SK-N-SH (cell line): ENCODE measurements at regions not wholly inside any gene's neighbourhood (a gene's known extent, or its start where the extent isn't known, plus 50 kb on each side); places are given as distances from the start of the nearest gene placed in this dataset.

Source experiments
- CTCF ChIA-PET: fragments of 300-600, 350-600 bp; formaldehyde crosslinking; extraction: SDS; loops from one replicate; lab custom pipeline; 2021; lab: Yijun Ruan, JAX
- POLR2A ChIA-PET: fragments of 350-600 bp; sonication (Branson Sonifier 250); formaldehyde crosslinking; extraction: SDS; loops from one replicate; lab custom pipeline; 2020; ENCODE audit warnings: antibody characterized with exemption, inconsistent platforms; lab: Yijun Ruan, JAX
- DNase-seq: peaks from one replicate; pipeline ENCODE4 v3.0.0; 2012
- H2AFZ ChIP-seq: fragments of 200-600 bp; sonication (generic); 2 replicates; pipeline ENCODE4 v1.8.1; 2016; ENCODE audit warnings: antibody characterized with exemption, mild to moderate bottlenecking, low read depth
- H3F3A ChIP-seq: fragments of 200-600 bp; sonication (generic); replicated peaks from 2 replicates; pipeline ENCODE3; 2016; ENCODE audit warnings: antibody characterized with exemption, mild to moderate bottlenecking; ENCODE audit not compliant: insufficient read depth
- H3K27ac ChIP-seq, 2 experiments: fragments of 200-500 bp in 1 of 2; fragments of 200-600 bp in 1 of 2; sonication (Bioruptor generic) in 1 of 2; sonication (generic), shearing (Covaris generic) in 1 of 2; 2 replicates each; pipeline versions ENCODE4 v1.5.1 to v1.6.1; 2014 to 2016; ENCODE audit warnings: low read depth in 2 of 2, inconsistent platforms in 1 of 2, low read length in 1 of 2, mild to moderate bottlenecking in 1 of 2, mixed read lengths in 1 of 2
- H3K27me3 ChIP-seq: fragments of 200-600 bp; sonication (generic), shearing (Covaris generic); 2 replicates; pipeline ENCODE4 v1.6.1; 2016; ENCODE audit warnings: mixed run types; ENCODE audit not compliant: insufficient read depth
- H3K36me3 ChIP-seq, 2 experiments: fragments of 200-500 bp in 1 of 2; fragments of 200-600 bp in 1 of 2; sonication (Bioruptor generic) in 1 of 2; sonication (generic) in 1 of 2; replicated peaks in 1 of 2; 2 replicates each; pipeline versions ENCODE3 to v1.5.1; 2014 to 2016; ENCODE audit warnings: low read length in 1 of 2, mild to moderate bottlenecking in 1 of 2; ENCODE audit not compliant: insufficient read depth in 2 of 2, control insufficient read depth in 1 of 2
- H3K4me1 ChIP-seq, 2 experiments: fragments of 200-500 bp in 1 of 2; fragments of 200-600 bp in 1 of 2; sonication (Bioruptor generic) in 1 of 2; sonication (generic), shearing (Covaris generic) in 1 of 2; 2 replicates each; pipeline versions ENCODE4 v1.5.1 to v1.6.1; 2014 to 2016; ENCODE audit warnings: low read depth in 1 of 2, low read length in 1 of 2, mixed run types in 1 of 2; ENCODE audit not compliant: insufficient read depth in 2 of 2, control insufficient read depth in 1 of 2
- H3K4me2 ChIP-seq: fragments of 200-600 bp; sonication (generic), shearing (Covaris generic); 2 replicates; pipeline ENCODE4 v1.6.1; 2017; ENCODE audit warnings: mixed run types
- H3K4me3 ChIP-seq, 2 experiments: fragments of 200-500 bp in 1 of 2; fragments of 200-600 bp in 1 of 2; sonication (Bioruptor generic) in 1 of 2; sonication (generic), shearing (Covaris generic) in 1 of 2; 2 replicates each; pipeline versions ENCODE4 v1.5.1 to v1.8.1; 2014 to 2016; ENCODE audit warnings: low read depth in 2 of 2, inconsistent platforms in 1 of 2, low read length in 1 of 2, mild to moderate bottlenecking in 1 of 2, mixed read lengths in 1 of 2, moderate library complexity in 1 of 2
- H3K79me2 ChIP-seq: fragments of 200-600 bp; sonication (generic); 2 replicates; pipeline ENCODE4 v1.8.1; 2017; ENCODE audit warnings: mild to moderate bottlenecking; ENCODE audit not compliant: insufficient read depth
- H3K9ac ChIP-seq: fragments of 200-600 bp; sonication (generic); 2 replicates; pipeline ENCODE4 v1.6.1; 2017; ENCODE audit warnings: mixed run types
- H3K9me2 ChIP-seq: fragments of 200-600 bp; sonication (generic); 2 replicates; pipeline ENCODE4 v1.6.1; 2017; ENCODE audit warnings: mixed run types
- H3K9me3 ChIP-seq: fragments of 200-600 bp; sonication (generic); 2 replicates; pipeline ENCODE4 v1.6.1; 2017; ENCODE audit warnings: mixed run types, mild to moderate bottlenecking, moderate library complexity
- H4K20me1 ChIP-seq: fragments of 200-600 bp; sonication (generic); 2 replicates; pipeline ENCODE4 v1.6.1; 2017; ENCODE audit warnings: mild to moderate bottlenecking, mixed run types; ENCODE audit not compliant: insufficient read depth
- CHD2 ChIP-seq: fragments of 150-350 bp; IDR thresholded peaks from 2 replicates; pipeline ENCODE4 v1.6.1; 2018; ENCODE audit warnings: low read length; ENCODE audit not compliant: partially characterized antibody
- ELF1 ChIP-seq: IDR thresholded peaks from 2 replicates; pipeline ENCODE4 v1.4.0; 2012
- FOSL2 ChIP-seq: IDR thresholded peaks from 2 replicates; pipeline ENCODE4 v1.4.0; 2012; ENCODE audit warnings: low read depth, mild to moderate bottlenecking, moderate library complexity, borderline replicate concordance
- GABPA ChIP-seq: IDR thresholded peaks from 2 replicates; pipeline ENCODE4 v1.4.0; 2012; ENCODE audit warnings: low read depth, mild to moderate bottlenecking
- GATA2 ChIP-seq: sonication (generic); formaldehyde crosslinking; IDR thresholded peaks from 2 replicates; pipeline ENCODE4 v1.5.0; 2020; ENCODE audit warnings: mild to moderate bottlenecking, missing genetic modification reagents
- MXI1 ChIP-seq: IDR thresholded peaks from 2 replicates; pipeline ENCODE4 v1.6.1; 2012; ENCODE audit warnings: mild to moderate bottlenecking, low read depth, low read length, improper control_type of control experiment
- RCOR1 ChIP-seq: fragments of 150-350 bp; IDR thresholded peaks from 2 replicates; pipeline ENCODE4 v1.6.1; 2017; ENCODE audit warnings: antibody characterized with exemption, low read length
- RFX5 ChIP-seq: IDR thresholded peaks from 2 replicates; pipeline ENCODE4 v1.6.1; 2012; ENCODE audit warnings: mild to moderate bottlenecking, improper control_type of control experiment, low read length
- TCF12 ChIP-seq: IDR thresholded peaks from 2 replicates; pipeline ENCODE4 v1.4.0; 2012
- TEAD4 ChIP-seq: IDR thresholded peaks from 2 replicates; pipeline ENCODE4 v1.4.0; 2012; ENCODE audit warnings: mild to moderate bottlenecking, borderline replicate concordance; ENCODE audit not compliant: insufficient read depth
- WGBS: methylation state at CpG from one replicate; pipeline ENCODE4 v1.1.6; 2017; ENCODE audit warnings: low lambda C conversion rate; 5-methylcytosine and 5-hydroxymethylcytosine counted together
- TF ChIP-seq, protein P1 (sequence below): fragments of 200-600 bp; sonication (generic); IDR thresholded peaks from 2 replicates; pipeline ENCODE4 v1.6.1; 2017; ENCODE audit warnings: antibody characterized with exemption, mild to moderate bottlenecking, moderate library complexity
- TF ChIP-seq, protein P2 (sequence below): IDR thresholded peaks from 2 replicates; pipeline ENCODE4 v1.4.0; 2012; ENCODE audit warnings: low read depth, borderline replicate concordance

DNA sequence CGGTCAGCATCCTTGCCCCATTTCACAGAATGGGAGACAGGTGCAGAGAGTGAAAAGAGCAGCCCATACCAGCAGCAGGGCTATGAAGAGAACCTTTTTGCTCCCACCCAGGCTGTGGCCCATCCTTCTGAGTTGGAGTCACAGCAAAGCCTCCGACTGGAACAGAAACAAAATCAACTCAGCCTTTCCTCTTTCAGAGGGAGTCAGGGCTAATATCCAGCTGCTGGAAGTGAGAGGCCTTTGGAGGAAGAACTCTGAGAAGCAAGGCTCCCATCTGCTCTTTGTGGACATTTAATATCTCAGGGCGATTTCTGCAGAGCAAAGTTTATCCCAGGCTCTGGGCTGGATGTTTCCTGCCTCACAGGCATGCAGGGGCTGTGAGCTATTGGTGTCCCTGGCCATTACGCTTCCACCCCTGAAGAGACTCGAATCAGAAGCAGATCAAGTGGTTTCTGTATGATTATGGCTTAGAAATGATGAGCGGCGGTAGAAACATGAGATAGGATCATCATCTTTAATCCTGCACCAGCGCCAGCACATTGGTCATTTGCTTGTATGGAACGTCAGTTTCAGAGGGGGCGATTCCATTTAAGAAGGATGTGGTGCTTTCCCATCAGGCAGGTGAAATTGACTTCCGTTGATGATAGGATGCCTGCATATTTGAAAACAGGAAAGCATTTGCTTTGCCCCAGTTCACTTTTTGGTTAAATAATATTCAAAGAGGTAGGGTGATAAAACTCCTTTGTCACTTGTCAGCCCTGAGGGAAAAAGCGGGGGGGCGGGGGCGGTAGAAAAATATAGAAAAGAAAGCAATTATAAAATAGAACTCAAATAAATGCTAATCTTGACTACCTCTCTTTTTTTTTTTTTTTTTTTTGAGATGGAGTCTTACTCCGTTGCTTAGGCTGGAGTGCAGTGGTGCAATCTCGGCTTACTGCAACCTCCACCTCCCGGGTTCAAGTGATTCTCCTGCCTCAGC, 152.4 kb downstream of the LRRC30 start:
- POLR2A ChIA-PET = no interaction called here
- Histone ChIP-seq H3K9me2 (no peaks in the 10 kb centered on the region), H3K4me3 (no peak overlapping the region), H3F3A (no peaks in the 10 kb centered on the region), H3K9ac (no peak overlapping the region), H3K4me2 (no peak overlapping the region), H3K27ac (no peak overlapping the region), H2AFZ (no peak overlapping the region), H3K9me3 (no peaks in the 10 kb centered on the region), H3K27me3 (no peaks in the 10 kb centered on the region), H3K4me1 (no peaks in the 10 kb centered on the region; a peak in 1 of 4 replicates), H3K79me2 (no peaks in the 10 kb centered on the region), H4K20me1 (no peaks in the 10 kb centered on the region), H3K36me3 (no peaks in the 10 kb centered on the region)
- no peak for DNase-seq
- TF ChIP-seq ELF1 (no peak), GABPA (no peak), TEAD4 (no peak), FOSL2 (no peak), TCF12 (no peak), MXI1 (no peak), GATA2 (no peak), CHD2 (no peak)
- TF ChIP-seq, protein P1, sequence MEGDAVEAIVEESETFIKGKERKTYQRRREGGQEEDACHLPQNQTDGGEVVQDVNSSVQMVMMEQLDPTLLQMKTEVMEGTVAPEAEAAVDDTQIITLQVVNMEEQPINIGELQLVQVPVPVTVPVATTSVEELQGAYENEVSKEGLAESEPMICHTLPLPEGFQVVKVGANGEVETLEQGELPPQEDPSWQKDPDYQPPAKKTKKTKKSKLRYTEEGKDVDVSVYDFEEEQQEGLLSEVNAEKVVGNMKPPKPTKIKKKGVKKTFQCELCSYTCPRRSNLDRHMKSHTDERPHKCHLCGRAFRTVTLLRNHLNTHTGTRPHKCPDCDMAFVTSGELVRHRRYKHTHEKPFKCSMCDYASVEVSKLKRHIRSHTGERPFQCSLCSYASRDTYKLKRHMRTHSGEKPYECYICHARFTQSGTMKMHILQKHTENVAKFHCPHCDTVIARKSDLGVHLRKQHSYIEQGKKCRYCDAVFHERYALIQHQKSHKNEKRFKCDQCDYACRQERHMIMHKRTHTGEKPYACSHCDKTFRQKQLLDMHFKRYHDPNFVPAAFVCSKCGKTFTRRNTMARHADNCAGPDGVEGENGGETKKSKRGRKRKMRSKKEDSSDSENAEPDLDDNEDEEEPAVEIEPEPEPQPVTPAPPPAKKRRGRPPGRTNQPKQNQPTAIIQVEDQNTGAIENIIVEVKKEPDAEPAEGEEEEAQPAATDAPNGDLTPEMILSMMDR = no peak
- TF ChIP-seq, protein P2, sequence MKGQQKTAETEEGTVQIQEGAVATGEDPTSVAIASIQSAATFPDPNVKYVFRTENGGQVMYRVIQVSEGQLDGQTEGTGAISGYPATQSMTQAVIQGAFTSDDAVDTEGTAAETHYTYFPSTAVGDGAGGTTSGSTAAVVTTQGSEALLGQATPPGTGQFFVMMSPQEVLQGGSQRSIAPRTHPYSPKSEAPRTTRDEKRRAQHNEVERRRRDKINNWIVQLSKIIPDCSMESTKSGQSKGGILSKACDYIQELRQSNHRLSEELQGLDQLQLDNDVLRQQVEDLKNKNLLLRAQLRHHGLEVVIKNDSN = no peak
- WGBS = 46% methylated on average over 17 of the region's 17 CpGs
- CTCF ChIA-PET = interaction anchor here (0.6 kb wide), 1 partner anchor 110 kb away, joined by 4 read pairs; no protein-coding TSS in a partner anchor

DNA sequence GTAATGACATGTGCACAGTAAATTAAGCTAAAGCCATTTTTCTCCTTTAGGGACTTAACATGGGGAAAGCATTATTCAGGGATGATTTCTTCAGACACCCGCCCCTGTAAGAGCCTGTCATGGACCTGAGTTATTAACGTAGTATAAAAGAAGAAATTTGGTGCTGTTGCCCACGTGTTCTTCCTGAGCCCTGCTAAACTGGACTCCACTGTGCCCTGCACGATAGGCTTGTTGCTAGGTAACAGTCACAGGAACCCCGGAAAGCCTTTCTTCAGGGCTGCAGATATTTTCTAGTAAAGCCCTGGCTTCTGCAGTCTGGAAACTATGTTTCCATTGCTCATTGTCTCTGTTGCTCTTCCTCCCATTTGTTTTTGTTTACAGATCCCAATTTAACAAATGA, 157.9 kb downstream of the LRRC30 start:
- H3K9ac ChIP-seq = no peak overlapping the region
- H3K9me2 ChIP-seq = no peaks in the 10 kb centered on the region
- no peaks in the 10 kb centered on the region for H3K79me2 ChIP-seq
- TF ChIP-seq RFX5 = no peak
- no peak for TF ChIP-seq RCOR1
- TF ChIP-seq MXI1 = peak; percentile 79; the same call in 1 of the 2 replicates
- H3K27ac ChIP-seq = no peak overlapping the region
- H3K27me3 ChIP-seq = no peaks in the 10 kb centered on the region
- DNase-seq = peak; percentile 44
- WGBS = 3% methylated on average over 5 of the region's 5 CpGs
- H3K4me1 ChIP-seq = peaks cover 0 to 13% of the 10 kb centered on the region in 2 experiments; a peak in 1 of 4 replicates
- H3K4me3 ChIP-seq = no peak overlapping the region
- no peaks in the 10 kb centered on the region for H4K20me1 ChIP-seq
- ChIA-PET POLR2A (no interaction called here), CTCF (interaction anchor here (0.6 to 1.9 kb wide), 3 partner anchors 65 to 479 kb away, joined by 3 to 4 read pairs (median 3); partner anchors contain the start of gene PTPRM)
- H3K4me2 ChIP-seq = no peak overlapping the region
- no peaks in the 10 kb centered on the region for H3K36me3 ChIP-seq
- no peaks in the 10 kb centered on the region for H3F3A ChIP-seq
- no peaks in the 10 kb centered on the region for H3K9me3 ChIP-seq
- H2AFZ ChIP-seq = no peak overlapping the region
